Natural killer cell (primary cell): ENCODE measurements at regions not wholly inside any gene's neighbourhood (a gene's known extent, or its start where the extent isn't known, plus 50 kb on each side); places are given as distances from the start of the nearest gene placed in this dataset.

ENCODE experiments used
- ATAC-seq, 3 donors: fragments of 150-1000 bp in 2 of 3; fragments of 200-7000 bp in 1 of 3; cut with Tn5 transposase; 1 replicate in 1 of 3; 2 replicates in 2 of 3; pipeline ENCODE4 v1.10.0; 2021; ENCODE audit warnings: mild to moderate bottlenecking in 2 of 3, moderate library complexity in 2 of 3
- DNase-seq, 2 donors: peaks; one replicate each; pipeline versions ENCODE4 v3.0.0 to v3.0.0-alpha.2; 2013 to 2021; ENCODE audit warnings: mixed read lengths in 1 of 2
- H3K27ac ChIP-seq: one replicate; pipeline ENCODE4 v1.5.1; 2013; ENCODE audit warnings: mild to moderate bottlenecking, low read length
- H3K27me3 ChIP-seq: one replicate; pipeline ENCODE4 v1.6.1; 2013; ENCODE audit warnings: low read length; ENCODE audit not compliant: control insufficient read depth, insufficient read depth
- H3K36me3 ChIP-seq: one replicate; pipeline ENCODE4 v1.6.1; 2013; ENCODE audit warnings: low read length; ENCODE audit not compliant: control insufficient read depth, insufficient read depth
- H3K4me1 ChIP-seq: one replicate; pipeline ENCODE4 v1.6.1; 2013; ENCODE audit warnings: low read length; ENCODE audit not compliant: control insufficient read depth, insufficient read depth
- H3K4me3 ChIP-seq: one replicate; pipeline ENCODE4 v1.5.1; 2013; ENCODE audit warnings: low read length
- H3K9me3 ChIP-seq: one replicate; pipeline ENCODE4 v1.6.1; 2013; ENCODE audit warnings: low read length; ENCODE audit not compliant: control insufficient read depth, insufficient read depth
- H3K27ac Mint-ChIP-seq, 2 donors: one replicate each; pipeline ENCODE4 v1.8.0; 2022; ENCODE audit warnings: mild to moderate bottlenecking in 2 of 2, mixed read lengths in 2 of 2, moderate library complexity in 1 of 2
- H3K27me3 Mint-ChIP-seq, 2 donors: one replicate each; pipeline ENCODE4 v1.8.0; 2022; ENCODE audit warnings: low read depth in 2 of 2, mixed read lengths in 2 of 2
- H3K36me3 Mint-ChIP-seq: one replicate; pipeline ENCODE4 v1.8.0; 2022; ENCODE audit warnings: mixed read lengths
- H3K4me1 Mint-ChIP-seq, 2 donors: one replicate each; pipeline ENCODE4 v1.8.0; 2022; ENCODE audit warnings: mixed read lengths in 2 of 2
- H3K4me3 Mint-ChIP-seq: one replicate; pipeline ENCODE4 v1.8.0; 2022; ENCODE audit warnings: mild to moderate bottlenecking, moderate library complexity, mixed read lengths
- H3K9me3 Mint-ChIP-seq, 2 donors: one replicate each; pipeline ENCODE4 v1.8.0; 2022; ENCODE audit warnings: mixed read lengths in 2 of 2
- CTCF ChIP-seq: fragments of 200-600 bp; IDR thresholded peaks from one replicate; pipeline ENCODE4 v1.8.0; 2022; ENCODE audit warnings: antibody characterized with exemption
- WGBS: methylation state at CpG from one replicate; pipeline ENCODE4 v1.1.7; 2013; ENCODE audit warnings: missing lambda C conversion rate; ENCODE audit not compliant: insufficient coverage; 5-methylcytosine and 5-hydroxymethylcytosine counted together
- intact Hi-C: fragments of 100-400 bp; cut with micrococcal nuclease; formaldehyde crosslinking; loops from one replicate; pipeline ENCODE4 v1.14.2; 2022

- Mint-ChIP-seq H3K36me3 (no peaks in the 10 kb centered on the region), H3K27ac (peak overlapping the region; percentile 80 to 81), H3K4me3 (peak overlapping the region; percentile 84), H3K27me3 (no peaks in the 10 kb centered on the region), H3K9me3 (no peaks in the 10 kb centered on the region), H3K4me1 (peaks cover 55 to 57% of the 10 kb centered on the region in 2 donors)
- Histone ChIP-seq H3K4me3 (no peak overlapping the region), H3K27ac (no peak overlapping the region), H3K4me1 (peaks cover 37% of the 10 kb centered on the region), H3K9me3 (peaks cover 10% of the 10 kb centered on the region), H3K36me3 (no peaks in the 10 kb centered on the region), H3K27me3 (no peaks in the 10 kb centered on the region)
- peak; percentile 46 to 63 (median 56) for ATAC-seq
- peak in 1 of 2 donors; percentile 9 for DNase-seq
- intact Hi-C loops = no loop called here
- TF ChIP-seq CTCF = no peak
- 14% methylated on average over 7 of the region's 8 CpGs for WGBS
Measured at GRCh38 chr21:31443736-31444521, 99.9 kb upstream of the TIAM1 start.

GRCh38 chr21:31442339-31442738 is 98.3 kb upstream of the TIAM1 start:
- H3K27ac ChIP-seq = no peak overlapping the region
- ATAC-seq (no peak), DNase-seq (no peak)
- no peaks in the 10 kb centered on the region for H3K27me3 Mint-ChIP-seq
- peaks cover 29% of the 10 kb centered on the region for H3K4me1 ChIP-seq
- WGBS = 79% methylated on average over 6 of the region's 6 CpGs
- no peaks in the 10 kb centered on the region for H3K36me3 ChIP-seq
- H3K4me3 ChIP-seq = no peak overlapping the region
- H3K4me3 Mint-ChIP-seq = no peak overlapping the region
- H3K36me3 Mint-ChIP-seq = no peaks in the 10 kb centered on the region
- no peak overlapping the region for H3K27ac Mint-ChIP-seq
- TF ChIP-seq CTCF = no peak
- H3K27me3 ChIP-seq = no peaks in the 10 kb centered on the region
- intact Hi-C loops = no loop called here
- no peaks in the 10 kb centered on the region for H3K9me3 Mint-ChIP-seq
- H3K9me3 ChIP-seq = peaks cover 10% of the 10 kb centered on the region
- peaks cover 47 to 50% of the 10 kb centered on the region in 2 donors for H3K4me1 Mint-ChIP-seq

GRCh38 chr21:31429506-31429905 is 85.4 kb upstream of the TIAM1 start:
- Histone ChIP-seq H3K4me3 (no peak overlapping the region), H3K27me3 (no peaks in the 10 kb centered on the region), H3K27ac (no peak overlapping the region), H3K36me3 (no peaks in the 10 kb centered on the region), H3K4me1 (no peaks in the 10 kb centered on the region), H3K9me3 (no peaks in the 10 kb centered on the region)
- Mint-ChIP-seq H3K36me3 (no peaks in the 10 kb centered on the region), H3K27ac (no peak overlapping the region), H3K4me1 (peaks cover 7% of the 10 kb centered on the region in 2 donors), H3K4me3 (no peak overlapping the region), H3K27me3 (no peaks in the 10 kb centered on the region), H3K9me3 (no peaks in the 10 kb centered on the region)
- ATAC-seq (no peak), DNase-seq (no peak)
- 97% methylated on average over 9 of the region's 9 CpGs for WGBS
- intact Hi-C loops = no loop called here
- no peak for TF ChIP-seq CTCF
